Neuronal stem cell (in vitro differentiated cells): ENCODE measurements at regions not wholly inside any gene's neighbourhood (a gene's known extent, or its start where the extent isn't known, plus 50 kb on each side); places are given as distances from the start of the nearest gene placed in this dataset.

Source experiments
- DNase-seq: peaks from one replicate; pipeline ENCODE4 v3.0.0-alpha.2; 2013; ENCODE audit warnings: low spot score
- H2AFZ ChIP-seq: one replicate; pipeline ENCODE4 v1.6.1; 2013; ENCODE audit warnings: mild to moderate bottlenecking, low read length, inconsistent platforms
- H2AK5ac ChIP-seq: 2 replicates; pipeline ENCODE4 v1.6.1; 2013; ENCODE audit warnings: low read depth, mild to moderate bottlenecking, inconsistent platforms, low read length, moderate library complexity, mixed read lengths
- H2BK120ac ChIP-seq: 2 replicates; pipeline ENCODE4 v1.6.1; 2013; ENCODE audit warnings: low read depth, mild to moderate bottlenecking, inconsistent platforms, low read length, moderate library complexity, mixed read lengths
- H2BK12ac ChIP-seq: one replicate; pipeline ENCODE4 v1.6.1; 2013; ENCODE audit warnings: low read length, inconsistent platforms
- H2BK15ac ChIP-seq: 2 replicates; pipeline ENCODE4 v1.6.1; 2013; ENCODE audit warnings: mild to moderate bottlenecking, low read length, inconsistent platforms, mixed read lengths
- H2BK5ac ChIP-seq: one replicate; pipeline ENCODE4 v1.6.1; 2013; ENCODE audit warnings: inconsistent platforms, mild to moderate bottlenecking, low read length, moderate library complexity
- H3K14ac ChIP-seq: one replicate; pipeline ENCODE4 v1.6.1; 2013; ENCODE audit warnings: low read length, inconsistent platforms
- H3K18ac ChIP-seq: 2 replicates; pipeline ENCODE4 v1.6.1; 2013; ENCODE audit warnings: low read length, inconsistent platforms
- H3K23ac ChIP-seq: 2 replicates; pipeline ENCODE4 v1.6.1; 2013; ENCODE audit warnings: low read depth, mild to moderate bottlenecking, mixed read lengths, low read length, inconsistent platforms; ENCODE audit not compliant: poor library complexity
- H3K27ac ChIP-seq: replicated peaks from 3 replicates; pipeline ENCODE4 v1.5.1; 2013; ENCODE audit warnings: low read length, inconsistent platforms
- H3K27me3 ChIP-seq, 3 experiments: 2 replicates each; pipeline ENCODE4 v1.6.1; 2013; ENCODE audit warnings: low read length in 3 of 3, mild to moderate bottlenecking in 2 of 3, inconsistent platforms in 1 of 3, low read depth in 1 of 3, mixed read lengths in 1 of 3, moderate library complexity in 1 of 3; ENCODE audit not compliant: control insufficient read depth in 3 of 3, insufficient read depth in 3 of 3
- H3K36me3 ChIP-seq, 2 donors: replicated peaks in 1 of 2; 2 replicates each; pipeline ENCODE4 v1.6.1; 2013; ENCODE audit warnings: low read length in 2 of 2; ENCODE audit not compliant: control insufficient read depth in 2 of 2, insufficient read depth in 2 of 2
- H3K4ac ChIP-seq: 2 replicates; pipeline ENCODE4 v1.6.1; 2013; ENCODE audit warnings: inconsistent platforms, mild to moderate bottlenecking, low read length, moderate library complexity
- H3K4me1 ChIP-seq, 2 donors: 1 replicate in 1 of 2; 2 replicates in 1 of 2; pipeline ENCODE4 v1.6.1; 2013; ENCODE audit warnings: low read length in 2 of 2, low read depth in 1 of 2; ENCODE audit not compliant: control insufficient read depth in 2 of 2, insufficient read depth in 1 of 2
- H3K4me2 ChIP-seq: one replicate; pipeline ENCODE4 v1.6.1; 2013; ENCODE audit warnings: mild to moderate bottlenecking, low read length, inconsistent platforms; ENCODE audit not compliant: insufficient read depth, poor library complexity, severe bottlenecking
- H3K4me3 ChIP-seq, 2 donors: 2 replicates each; pipeline ENCODE4 v1.5.1; 2013; ENCODE audit warnings: low read length in 2 of 2, mild to moderate bottlenecking in 2 of 2, inconsistent platforms in 1 of 2, moderate library complexity in 1 of 2
- H3K79me1 ChIP-seq: one replicate; pipeline ENCODE4 v1.6.1; 2013; ENCODE audit warnings: low read depth, mild to moderate bottlenecking, inconsistent platforms, low read length, moderate library complexity
- H3K9ac ChIP-seq: one replicate; pipeline ENCODE4 v1.6.1; 2013; ENCODE audit warnings: mild to moderate bottlenecking, low read depth, low read length, inconsistent platforms; ENCODE audit not compliant: poor library complexity
- H3K9me3 ChIP-seq, 2 donors: replicated peaks in 1 of 2; 2 replicates each; pipeline versions ENCODE3 to v1.6.1; 2013; ENCODE audit warnings: low read length in 2 of 2, mild to moderate bottlenecking in 2 of 2, inconsistent platforms in 1 of 2, low read depth in 1 of 2, mixed read lengths in 1 of 2, moderate library complexity in 1 of 2; ENCODE audit not compliant: control insufficient read depth in 2 of 2, insufficient read depth in 1 of 2
- H4K8ac ChIP-seq: one replicate; pipeline ENCODE4 v1.6.1; 2013; ENCODE audit warnings: low read depth, mild to moderate bottlenecking, inconsistent platforms, low read length, moderate library complexity
- H4K91ac ChIP-seq: one replicate; pipeline ENCODE4 v1.6.1; 2013; ENCODE audit warnings: low read length, low read depth, mild to moderate bottlenecking, inconsistent platforms; ENCODE audit not compliant: poor library complexity
- WGBS, 2 donors: extraction: QIAGEN DNeasy Blood & Tissue Kit; methylation state at CpG; one replicate each; pipeline ENCODE4 v1.1.7; 2013; ENCODE audit warnings: missing lambda C conversion rate in 2 of 2, mixed read lengths in 1 of 2; ENCODE audit not compliant: insufficient read length in 2 of 2, insufficient replicate concordance in 1 of 2; ENCODE audit errors: extremely low coverage in 2 of 2; 5-methylcytosine and 5-hydroxymethylcytosine counted together

GRCh38 chr2:187011206-187011832 lies 162.3 kb upstream of the ZSWIM2 start:
- no peak overlapping the region for H3K27ac ChIP-seq
- H2AFZ ChIP-seq: peak overlapping the region; percentile 67
- H3K4me3 ChIP-seq: no peak overlapping the region
- H3K4ac ChIP-seq: no peak overlapping the region
- H3K4me1 ChIP-seq: no peaks in the 10 kb centered on the region
- H3K9me3 ChIP-seq: no peaks in the 10 kb centered on the region
- H3K79me1 ChIP-seq: no peaks in the 10 kb centered on the region
- no peak for DNase-seq
- H4K8ac ChIP-seq: no peak overlapping the region
- no peak overlapping the region for H3K14ac ChIP-seq
- no peaks in the 10 kb centered on the region for H3K36me3 ChIP-seq
- no peak overlapping the region for H3K9ac ChIP-seq
- H2BK5ac ChIP-seq: no peak overlapping the region
- H2BK120ac ChIP-seq: no peak overlapping the region
- no peaks in the 10 kb centered on the region for H3K27me3 ChIP-seq
- H3K4me2 ChIP-seq: no peak overlapping the region
- H2BK12ac ChIP-seq: no peak overlapping the region
- H3K23ac ChIP-seq: no peak overlapping the region
- no CpG with 5 or more reads among the region's 3 CpGs for WGBS, 2 donors
- no peak overlapping the region for H4K91ac ChIP-seq
- no peak overlapping the region for H2AK5ac ChIP-seq
- no peak overlapping the region for H2BK15ac ChIP-seq
- no peak overlapping the region for H3K18ac ChIP-seq

GRCh38 chr2:187009483-187010239 lies 160.7 kb upstream of the ZSWIM2 start:
- Histone ChIP-seq H3K27ac (no peak overlapping the region), H3K4me2 (no peak overlapping the region), H4K8ac (no peak overlapping the region), H3K18ac (no peak overlapping the region), H3K36me3 (no peaks in the 10 kb centered on the region), H2BK5ac (no peak overlapping the region), H3K23ac (no peak overlapping the region), H2AFZ (peak overlapping the region; percentile 67), H2BK15ac (no peak overlapping the region), H3K4me3 (no peak overlapping the region), H2BK120ac (no peak overlapping the region), H3K9ac (no peak overlapping the region), H2AK5ac (no peak overlapping the region), H3K27me3 (no peaks in the 10 kb centered on the region), H3K4me1 (no peaks in the 10 kb centered on the region), H3K9me3 (no peaks in the 10 kb centered on the region), H2BK12ac (no peak overlapping the region), H3K14ac (no peak overlapping the region), H3K4ac (no peak overlapping the region), H3K79me1 (no peaks in the 10 kb centered on the region), H4K91ac (no peak overlapping the region)
- WGBS, 2 donors: no CpG with 5 or more reads among the region's 2 CpGs
- no peak for DNase-seq

DNA sequence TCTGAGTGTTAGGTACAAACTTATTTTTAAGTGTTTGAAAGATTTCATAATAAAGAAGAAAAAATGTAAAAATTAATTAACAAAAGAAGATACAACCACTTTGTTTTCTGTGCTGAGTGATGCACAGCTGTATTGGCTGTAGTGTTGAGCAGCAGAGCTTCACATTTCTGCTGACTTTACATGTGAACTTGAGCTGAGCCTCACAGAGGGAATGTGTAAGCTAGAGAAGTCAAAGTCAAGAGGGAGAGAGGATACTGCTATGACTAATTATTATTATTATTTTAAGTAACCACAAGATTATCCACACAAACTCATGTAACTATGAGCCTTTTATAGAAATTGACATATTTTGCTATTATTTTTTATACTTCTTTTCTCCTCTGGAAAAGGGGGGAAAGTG lies 159.1 kb upstream of the ZSWIM2 start:
- no peak overlapping the region for H2BK120ac ChIP-seq
- no peak overlapping the region for H3K23ac ChIP-seq
- H3K18ac ChIP-seq: no peak overlapping the region
- no peak overlapping the region for H2AK5ac ChIP-seq
- H3K14ac ChIP-seq: no peak overlapping the region
- H2AFZ ChIP-seq: no peak overlapping the region
- no peak overlapping the region for H4K91ac ChIP-seq
- no peak for DNase-seq
- no peak overlapping the region for H3K27ac ChIP-seq
- H2BK5ac ChIP-seq: no peak overlapping the region
- no peak overlapping the region for H3K4me3 ChIP-seq
- H2BK12ac ChIP-seq: no peak overlapping the region
- no peak overlapping the region for H3K4ac ChIP-seq
- no peak overlapping the region for H3K9ac ChIP-seq
- no peak overlapping the region for H4K8ac ChIP-seq
- H3K9me3 ChIP-seq: no peaks in the 10 kb centered on the region
- no peaks in the 10 kb centered on the region for H3K79me1 ChIP-seq
- no peaks in the 10 kb centered on the region for H3K36me3 ChIP-seq
- H3K27me3 ChIP-seq: no peaks in the 10 kb centered on the region
- no peak overlapping the region for H3K4me2 ChIP-seq
- H2BK15ac ChIP-seq: no peak overlapping the region
- H3K4me1 ChIP-seq: no peaks in the 10 kb centered on the region

DNA sequence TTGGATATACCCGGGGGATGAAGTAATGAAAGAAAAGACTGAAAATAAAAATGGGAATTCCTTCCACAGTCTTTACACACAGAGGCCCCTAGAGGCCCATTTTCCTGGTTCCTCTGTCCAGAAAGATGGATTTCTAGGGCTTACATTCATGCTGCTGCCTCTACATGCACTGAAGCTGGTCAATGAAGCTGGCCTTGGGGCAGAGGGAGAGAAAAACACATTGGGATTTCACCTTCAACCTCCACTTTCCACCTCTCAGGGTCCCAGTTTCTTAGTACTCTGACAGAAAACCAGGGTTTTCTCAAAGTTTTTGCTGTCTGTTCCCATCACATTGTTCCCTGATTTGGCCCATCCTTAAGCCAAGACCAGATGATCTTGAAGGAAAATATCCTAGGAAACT lies 154.6 kb upstream of the ZSWIM2 start:
- H2BK120ac ChIP-seq: no peak overlapping the region
- H4K8ac ChIP-seq: no peak overlapping the region
- H3K9me3 ChIP-seq: no peaks in the 10 kb centered on the region
- no peaks in the 10 kb centered on the region for H3K4me1 ChIP-seq
- H3K27ac ChIP-seq: no peak overlapping the region
- H3K14ac ChIP-seq: no peak overlapping the region
- peak overlapping the region; percentile 29 for H2AFZ ChIP-seq
- no peak overlapping the region for H3K18ac ChIP-seq
- H3K27me3 ChIP-seq: no peaks in the 10 kb centered on the region
- H2BK15ac ChIP-seq: no peak overlapping the region
- DNase-seq: no peak
- no peaks in the 10 kb centered on the region for H3K79me1 ChIP-seq
- WGBS, 2 donors: no CpG with 5 or more reads among the region's 1 CpG
- no peaks in the 10 kb centered on the region for H3K36me3 ChIP-seq
- H2AK5ac ChIP-seq: no peak overlapping the region
- no peak overlapping the region for H2BK12ac ChIP-seq
- H3K23ac ChIP-seq: no peak overlapping the region
- H3K4ac ChIP-seq: no peak overlapping the region
- H2BK5ac ChIP-seq: no peak overlapping the region
- no peak overlapping the region for H4K91ac ChIP-seq
- H3K9ac ChIP-seq: no peak overlapping the region
- H3K4me2 ChIP-seq: no peak overlapping the region
- no peak overlapping the region for H3K4me3 ChIP-seq
